ENCODE measurements at regions not wholly inside any gene's neighbourhood (a gene's known extent, or its start where the extent isn't known, plus 50 kb on each side); places are given as distances from the start of the nearest gene placed in this dataset.

DNA sequence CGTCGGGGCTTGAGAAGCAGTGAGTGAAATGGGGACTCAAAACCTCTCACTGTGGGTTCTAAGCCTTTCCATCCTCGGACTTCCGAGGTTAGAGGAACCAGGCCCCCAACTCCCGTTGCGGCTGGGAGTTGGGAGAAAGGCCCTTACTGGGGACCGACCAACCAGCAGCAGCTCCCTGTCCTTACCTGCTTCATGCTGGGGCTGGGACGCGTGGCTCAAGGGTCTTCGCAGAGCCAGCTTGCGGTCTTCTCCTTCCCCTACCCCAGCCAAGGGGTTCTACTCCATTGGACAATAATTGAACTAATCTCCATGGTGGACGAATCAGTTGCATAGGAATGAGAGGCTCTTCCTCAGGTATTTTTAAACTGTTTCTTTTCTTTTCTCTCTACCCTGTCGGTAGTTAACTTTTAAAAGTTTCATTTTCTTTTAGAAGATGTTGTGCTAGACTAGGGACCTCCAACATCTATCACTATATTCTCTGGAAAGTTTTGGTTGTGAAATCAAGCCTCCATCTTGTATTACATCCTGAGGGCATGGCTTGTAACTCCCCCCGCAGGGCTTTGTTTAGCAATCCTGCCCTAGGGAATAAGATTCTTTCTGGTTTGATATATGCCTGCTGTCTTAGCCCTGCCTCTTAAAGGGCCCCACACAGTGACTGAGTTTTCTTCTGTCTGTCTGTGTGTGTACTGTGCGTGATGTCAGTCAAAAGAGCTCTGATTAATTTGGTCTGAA is 1027.1 kb upstream of the PCDH9 start:
- DNase-seq = no peak

DNA sequence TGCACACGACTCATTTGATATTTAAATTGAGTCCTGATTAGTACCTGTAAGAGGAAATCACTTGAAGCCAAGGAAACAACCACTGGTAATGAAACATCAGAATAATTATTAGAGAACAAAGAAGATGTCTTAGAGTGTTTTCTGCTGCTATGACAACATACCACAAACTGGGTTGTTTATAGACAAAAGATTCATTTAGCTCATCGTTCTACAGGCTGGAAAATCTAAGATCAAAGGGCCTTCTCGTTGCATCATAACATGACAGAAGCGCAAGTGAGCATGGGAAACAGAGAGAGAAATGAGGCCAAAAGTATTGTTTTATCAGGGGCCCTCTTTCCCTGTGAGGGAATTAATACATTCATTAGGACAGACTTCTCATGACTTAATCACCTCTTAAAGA is 1024.0 kb upstream of the PCDH9 start:
- DNase-seq = no peak

DNA sequence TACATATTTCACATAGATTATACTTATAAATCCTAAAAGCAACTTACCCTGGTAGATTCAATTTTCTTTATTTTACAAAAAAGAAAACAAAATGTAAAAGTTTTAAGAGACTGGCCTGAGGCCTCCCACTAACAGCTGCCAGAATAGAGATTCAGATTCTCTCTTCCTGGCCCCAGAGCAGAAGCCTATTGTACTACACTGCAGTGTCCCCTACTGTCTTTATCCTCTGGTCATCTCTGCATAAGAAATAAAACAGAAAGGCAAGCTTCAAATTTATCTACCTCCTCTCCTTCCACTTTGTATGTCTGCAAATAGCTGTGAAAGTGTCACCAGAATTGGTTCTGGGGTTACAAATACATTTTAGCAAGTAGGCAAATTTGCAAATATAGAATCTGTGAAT is 1004.1 kb upstream of the PCDH9 start:
- DNase-seq = no peak

DNA sequence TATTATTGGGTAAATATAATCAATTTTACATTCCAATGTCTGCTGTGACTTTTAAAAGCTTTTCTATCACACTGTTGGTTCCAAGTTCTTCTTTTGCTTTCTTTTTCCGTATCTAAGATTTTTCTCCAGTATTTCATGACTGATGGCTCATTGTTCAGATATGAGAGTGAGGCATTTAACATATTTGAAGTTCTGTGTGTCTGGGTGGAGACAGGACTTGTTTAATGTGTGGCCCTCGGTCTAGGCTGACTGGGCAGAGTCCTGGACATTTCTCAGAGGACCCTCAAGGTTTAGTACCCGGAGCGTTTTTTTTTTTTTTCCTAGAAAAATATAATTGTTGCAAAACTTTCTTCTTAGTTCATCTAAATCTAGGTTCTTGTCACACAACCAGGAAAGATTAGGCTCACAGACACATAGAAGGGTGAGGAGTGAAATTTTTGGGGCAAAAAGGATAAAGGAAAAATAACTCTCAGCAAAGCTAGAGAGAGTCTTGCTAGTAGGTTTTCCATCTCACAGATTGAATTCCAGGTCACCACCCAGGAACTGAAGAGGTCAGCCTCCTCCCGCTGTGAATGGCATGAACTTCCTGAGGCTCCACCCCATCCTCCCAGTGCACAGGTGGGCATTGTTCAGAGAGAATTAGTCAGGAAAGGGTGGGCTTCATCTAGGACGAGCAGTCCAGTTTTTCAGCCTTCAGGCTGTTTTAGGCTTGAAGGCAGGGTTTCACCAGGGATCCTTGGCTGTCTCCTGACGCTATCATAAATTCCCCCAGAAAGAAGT is 1002.4 kb upstream of the PCDH9 start:
- no peak for DNase-seq

DNA sequence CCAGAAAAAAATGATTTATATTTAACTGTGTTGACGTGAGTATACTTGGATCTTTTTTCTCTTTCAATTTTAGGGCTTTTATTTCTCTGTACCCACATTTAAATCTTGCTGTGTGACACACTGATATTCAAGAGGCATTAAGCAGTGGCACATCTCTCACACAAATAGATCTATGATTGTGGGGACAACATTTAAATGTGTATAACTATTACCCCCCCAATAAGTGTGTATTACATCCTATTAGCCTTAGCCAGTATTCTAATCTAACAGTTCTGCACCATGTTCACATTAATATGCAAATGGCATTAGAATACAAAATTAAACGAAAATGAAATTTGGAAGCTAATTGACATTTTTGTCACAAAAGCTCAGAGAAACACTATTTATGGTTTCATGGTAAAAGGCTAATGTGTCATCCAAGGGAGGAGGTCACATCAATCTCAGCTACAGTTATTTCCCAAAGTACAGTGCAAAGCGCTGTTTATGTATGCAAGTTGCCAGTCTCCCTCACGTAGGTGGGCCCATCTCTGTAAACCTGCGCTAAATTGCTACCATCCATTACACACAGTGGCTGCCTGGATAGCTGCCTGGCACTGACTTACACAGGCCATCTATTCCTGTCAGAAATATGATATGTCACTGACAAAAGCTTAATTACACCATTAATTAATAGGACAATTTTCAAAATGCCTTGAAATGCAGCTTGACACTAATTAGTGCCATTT is 984.7 kb upstream of the PCDH9 start:
- DNase-seq = no peak

DNA sequence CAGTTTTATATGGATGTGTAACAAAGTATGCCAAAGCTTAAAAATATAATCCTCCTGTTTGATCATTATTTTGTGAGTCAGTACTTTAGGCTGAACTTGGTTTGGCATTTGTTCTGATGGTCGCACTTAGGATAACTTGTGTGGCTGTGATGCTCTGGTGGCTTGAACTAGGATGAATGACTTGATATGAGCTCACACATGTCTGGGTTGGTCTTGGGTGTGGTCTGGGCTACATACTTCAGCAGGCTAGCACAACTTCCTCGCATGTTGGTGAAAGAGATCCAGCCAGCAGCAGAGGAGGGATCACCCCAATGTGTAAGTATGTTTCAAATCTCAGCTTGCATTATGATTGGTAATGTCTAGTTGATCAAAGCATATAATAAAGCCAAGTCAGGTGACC is 969.1 kb upstream of the PCDH9 start:
- DNase-seq = no peak

DNA sequence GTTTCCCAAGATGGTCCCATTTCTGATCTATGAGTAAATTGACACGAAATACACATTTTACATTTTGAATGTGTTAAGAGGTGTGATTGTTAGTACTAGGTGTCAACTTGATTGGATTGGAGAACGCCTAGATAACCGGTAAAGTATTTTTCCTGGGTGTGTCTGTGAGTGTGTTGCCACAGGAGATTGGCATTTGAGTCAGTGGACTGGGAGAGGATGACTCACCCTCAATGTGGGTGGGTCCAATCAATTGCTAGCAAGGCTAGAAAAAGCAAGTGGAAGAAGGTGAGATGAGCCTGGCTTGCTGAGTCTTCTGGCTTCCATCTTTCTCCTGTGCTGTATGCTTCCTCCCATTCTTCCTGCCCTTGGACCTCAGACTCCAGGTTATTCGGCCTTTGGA is 960.7 kb upstream of the PCDH9 start:
- no peak for DNase-seq

DNA sequence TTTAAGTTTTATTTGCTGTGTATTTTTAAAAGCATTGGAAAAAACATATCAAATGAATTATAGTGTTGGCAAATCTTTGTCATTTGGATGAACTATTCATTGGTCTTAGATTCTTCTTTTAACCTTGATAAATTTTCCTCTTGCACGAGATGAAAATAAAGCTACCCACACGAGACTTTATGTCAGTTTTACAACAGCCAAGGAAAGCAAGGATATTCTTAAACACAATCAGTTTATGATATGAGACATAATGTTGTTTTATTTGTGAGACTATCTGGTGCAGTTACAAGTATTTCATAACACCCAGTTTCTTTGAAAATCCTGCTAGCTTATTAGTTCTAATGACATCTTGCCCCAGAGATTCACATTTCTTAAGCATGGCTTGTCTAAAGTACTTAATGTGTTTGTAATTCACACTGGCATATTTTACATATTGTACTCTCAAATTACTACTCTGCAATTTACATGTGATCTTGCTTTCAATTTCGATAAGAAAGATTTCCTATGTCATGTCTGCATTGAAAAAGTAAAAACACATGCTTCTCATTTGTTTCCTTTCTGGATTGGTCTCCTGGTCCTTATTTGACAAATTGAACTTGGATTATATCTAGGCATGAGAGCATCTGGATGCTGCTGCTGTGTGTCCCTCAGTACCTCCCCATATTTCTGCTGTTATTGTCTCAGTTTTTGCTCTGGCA is 955.5 kb upstream of the PCDH9 start:
- DNase-seq = no peak

DNA sequence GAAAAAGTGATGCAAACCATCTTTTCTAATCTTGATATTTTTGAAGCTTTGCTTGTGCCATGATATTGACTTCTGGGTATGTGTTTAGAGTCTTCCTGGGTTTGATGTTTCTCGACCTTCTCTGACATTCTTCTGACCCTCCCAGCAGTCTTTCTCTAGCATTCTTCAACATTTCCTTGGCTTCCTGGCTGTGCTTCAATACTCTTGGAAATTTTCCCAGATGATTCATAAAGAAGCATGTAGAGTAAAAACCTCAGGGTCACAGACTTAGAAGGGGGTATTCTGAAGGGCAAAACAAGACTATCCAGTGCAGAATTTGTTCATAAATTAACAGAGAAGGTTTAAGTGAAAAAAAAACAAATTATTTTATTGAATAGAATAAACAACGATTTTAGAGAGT is 946.3 kb upstream of the PCDH9 start:
- no peak for DNase-seq

DNA sequence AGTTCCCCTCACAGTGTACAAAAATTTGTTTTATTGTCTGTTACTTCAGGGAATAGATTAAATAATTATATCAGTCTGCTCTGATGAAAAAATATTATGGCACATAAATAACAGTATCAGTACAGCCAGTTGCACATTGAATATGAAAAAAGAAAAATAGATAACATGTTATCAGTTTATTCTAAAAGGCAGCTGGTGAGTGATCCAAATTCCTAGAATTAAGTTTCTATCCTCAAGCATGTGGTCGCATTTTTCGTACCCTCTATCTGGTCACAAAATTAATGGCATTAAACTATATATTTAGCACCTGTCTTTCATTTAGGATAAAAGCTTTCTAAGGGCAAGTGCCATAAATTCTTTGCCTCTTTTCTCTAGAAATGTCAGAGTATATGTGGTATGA is 944.8 kb upstream of the PCDH9 start:
- DNase-seq = no peak

DNA sequence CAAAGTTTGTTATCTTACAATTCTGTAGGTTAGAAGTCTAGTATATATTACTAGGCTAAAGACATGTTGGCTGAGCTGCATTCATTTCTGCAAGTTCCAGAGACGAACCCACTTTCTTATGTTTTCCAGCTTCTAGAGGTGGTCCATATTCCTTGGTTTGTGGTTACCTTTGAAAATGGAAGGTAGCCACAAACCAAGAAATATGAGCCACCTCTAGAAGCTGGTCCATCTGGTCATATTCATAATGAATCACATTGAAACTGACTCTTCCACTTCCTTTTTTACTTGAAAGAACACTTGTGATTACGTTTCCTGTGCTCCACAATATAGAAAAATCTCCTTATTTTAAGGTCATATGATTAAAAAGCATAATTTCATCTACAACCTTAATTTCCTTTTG is 943.0 kb upstream of the PCDH9 start:
- peak; percentile 31 to 37 for DNase-seq

DNA sequence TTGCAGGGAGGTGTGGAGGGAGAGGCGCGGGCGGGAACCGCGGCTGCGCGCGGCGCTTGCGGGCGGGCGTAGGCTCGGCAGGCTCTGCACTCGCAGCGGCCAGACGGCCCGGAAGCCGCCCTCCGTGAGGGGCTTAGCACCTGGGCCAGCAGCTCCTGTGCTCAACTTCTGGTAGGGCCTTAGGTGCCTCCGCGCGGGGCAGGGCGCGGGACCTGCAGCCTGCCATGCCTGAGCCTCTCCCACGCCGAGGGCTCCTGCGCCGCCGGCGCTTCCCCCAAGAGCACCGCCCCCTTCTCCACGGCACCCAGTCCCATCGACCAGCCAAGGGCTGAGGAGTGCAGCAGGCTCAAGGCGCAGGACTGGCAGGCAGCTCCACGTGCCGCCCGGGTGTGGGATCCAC is 940.8 kb upstream of the PCDH9 start:
- DNase-seq = no peak

DNA sequence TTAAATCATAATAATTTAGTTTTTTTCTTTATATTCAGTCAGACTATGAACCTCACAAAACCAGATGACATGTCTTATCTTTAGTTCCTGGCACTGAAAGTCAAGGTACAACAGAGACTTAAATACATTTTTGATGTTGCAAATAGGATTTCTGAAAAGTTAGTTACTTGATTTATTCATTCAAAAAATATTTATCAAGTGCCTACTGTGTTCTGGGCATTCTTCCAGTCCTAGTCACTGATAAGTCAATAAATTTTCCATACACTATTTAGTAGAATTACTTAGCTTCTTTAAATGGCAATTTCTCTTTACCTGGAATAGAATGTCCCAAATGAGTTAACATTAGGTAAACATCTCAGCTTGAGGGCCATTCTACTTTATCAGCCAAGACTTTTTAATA is 938.3 kb upstream of the PCDH9 start:
- DNase-seq = no peak

DNA sequence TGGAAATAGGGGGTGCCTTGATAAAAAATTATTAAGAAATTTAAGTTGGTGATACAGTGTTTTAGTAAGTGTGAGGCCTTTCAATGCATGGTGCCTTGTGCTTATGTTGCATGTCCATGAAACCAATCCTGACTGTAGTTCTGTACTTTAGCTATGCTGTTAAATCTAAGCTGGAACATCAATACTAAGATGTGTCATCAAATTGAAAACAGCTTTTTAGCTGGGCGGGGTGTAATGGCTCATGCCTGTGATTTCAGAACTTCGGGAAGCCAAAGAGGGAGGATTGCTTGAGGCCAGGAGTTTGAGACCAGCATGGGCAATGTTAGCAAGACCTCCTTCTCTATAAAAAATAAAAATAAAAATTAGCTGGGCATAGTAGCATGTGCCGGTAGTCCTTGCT is 930.3 kb upstream of the PCDH9 start:
- DNase-seq = no peak

DNA sequence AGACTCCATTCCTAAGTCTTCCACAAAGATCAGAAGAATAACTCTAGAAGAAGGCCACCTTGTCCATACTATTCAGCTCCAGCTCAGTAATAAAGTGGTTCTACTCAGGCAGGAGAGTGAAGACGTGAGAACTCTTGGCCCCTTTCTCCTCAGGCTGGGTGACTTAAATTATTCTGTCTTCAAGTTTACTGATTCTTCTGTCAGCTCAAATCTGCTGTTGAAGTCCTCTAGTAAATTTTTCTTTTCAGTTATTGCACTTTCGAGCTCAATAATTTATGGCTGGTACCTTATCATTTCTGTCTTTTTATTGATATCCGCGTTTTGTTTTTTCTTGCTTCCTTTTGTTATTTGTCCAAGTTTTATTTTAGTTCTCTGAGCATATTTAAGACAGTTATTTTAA is 922.3 kb upstream of the PCDH9 start:
- DNase-seq = no peak

DNA sequence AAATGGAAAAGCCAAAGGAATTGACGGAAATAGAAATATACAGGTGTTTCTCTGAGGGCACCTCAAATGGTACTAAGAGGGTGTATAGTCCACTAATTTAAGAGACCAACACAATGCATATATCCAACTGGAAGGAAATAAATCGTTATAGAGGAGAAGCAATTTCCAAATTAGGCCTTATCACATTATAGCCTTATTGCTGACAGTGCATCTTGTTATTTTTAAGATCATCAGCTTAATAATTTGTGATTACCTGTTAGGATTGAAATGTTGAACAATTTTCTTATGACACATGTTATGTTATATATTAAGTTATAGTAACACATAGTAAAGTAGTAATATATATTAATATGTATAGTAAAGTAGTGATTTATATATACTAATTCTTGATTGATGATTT is 915.7 kb upstream of the PCDH9 start:
- DNase-seq = no peak

DNA sequence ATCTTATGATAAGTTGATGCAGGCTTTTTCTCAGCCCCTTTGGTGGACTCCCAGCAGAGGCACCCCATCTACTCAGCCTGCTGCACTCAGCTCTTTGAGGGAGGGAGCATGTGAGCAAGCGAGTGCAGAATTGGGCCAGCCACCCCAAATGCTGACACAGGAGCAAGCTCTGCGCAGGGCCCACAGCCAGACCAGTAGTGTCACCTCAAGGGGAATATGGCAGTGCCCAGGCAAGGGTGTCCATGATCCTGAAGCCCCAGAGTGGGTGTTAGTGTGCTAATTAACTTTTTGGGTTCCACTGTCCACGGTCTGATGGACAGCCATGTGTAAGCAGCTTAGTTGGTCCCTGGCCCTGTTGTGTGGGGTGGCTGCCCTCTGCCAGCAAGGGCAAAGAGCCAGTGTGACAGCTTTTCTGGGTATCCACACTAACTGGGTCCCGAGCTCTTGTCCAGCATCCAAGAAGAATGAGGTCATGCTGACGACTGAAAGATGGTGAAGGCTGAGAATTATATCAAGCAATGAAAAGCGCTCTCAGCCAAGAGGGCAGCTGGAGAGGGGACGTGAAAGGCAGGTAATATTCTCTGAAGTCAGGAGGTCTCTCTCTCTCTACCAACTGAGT is 898.3 kb upstream of the PCDH9 start:
- DNase-seq = no peak

DNA sequence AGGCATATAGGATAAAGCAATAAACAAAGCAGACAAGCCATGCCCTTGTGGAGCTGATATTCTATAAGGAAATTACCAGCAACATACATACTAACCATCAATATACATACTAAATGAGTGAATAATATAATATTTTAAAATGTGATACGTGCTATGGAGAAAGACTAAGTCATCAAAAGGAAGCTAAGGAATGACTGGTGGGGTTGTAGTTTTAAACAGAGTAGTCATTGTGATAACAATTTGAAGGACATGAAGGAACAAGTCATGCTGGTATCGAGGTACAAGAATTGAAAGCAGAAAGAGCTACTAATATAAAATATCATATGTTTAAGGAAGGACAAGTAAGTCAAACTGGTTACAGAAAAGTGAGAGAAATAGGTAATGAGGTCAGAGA is 894.9 kb upstream of the PCDH9 start:
- no peak for DNase-seq

DNA sequence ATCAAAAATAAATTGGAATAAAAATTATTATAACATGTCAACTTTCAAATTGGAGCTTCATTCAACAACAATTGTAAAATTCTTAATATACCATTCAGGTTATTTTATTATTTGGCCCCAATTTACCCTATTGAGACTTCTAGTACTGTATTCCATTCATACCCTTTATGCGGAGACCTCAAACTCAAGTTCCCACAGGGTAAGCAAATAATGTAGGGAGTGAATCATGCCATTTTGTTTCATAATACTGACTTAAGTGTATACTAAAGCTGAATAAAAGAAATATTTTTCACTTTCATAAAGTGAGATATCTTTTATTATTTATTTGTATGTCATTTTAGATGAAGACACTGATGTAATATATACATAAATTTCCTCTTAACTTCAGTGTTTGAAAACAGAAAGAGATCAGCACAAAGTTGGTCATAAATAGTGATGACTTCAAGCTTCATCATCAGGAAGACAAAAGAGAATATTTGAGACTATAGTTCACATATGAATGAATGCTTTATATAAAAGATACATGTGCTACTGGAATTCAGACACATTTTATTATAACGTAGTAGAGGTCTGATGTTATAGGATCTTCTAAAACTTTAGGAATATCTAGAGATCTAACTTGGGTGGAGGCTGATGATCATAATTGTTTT is 894.4 kb upstream of the PCDH9 start:
- DNase-seq = no peak

DNA sequence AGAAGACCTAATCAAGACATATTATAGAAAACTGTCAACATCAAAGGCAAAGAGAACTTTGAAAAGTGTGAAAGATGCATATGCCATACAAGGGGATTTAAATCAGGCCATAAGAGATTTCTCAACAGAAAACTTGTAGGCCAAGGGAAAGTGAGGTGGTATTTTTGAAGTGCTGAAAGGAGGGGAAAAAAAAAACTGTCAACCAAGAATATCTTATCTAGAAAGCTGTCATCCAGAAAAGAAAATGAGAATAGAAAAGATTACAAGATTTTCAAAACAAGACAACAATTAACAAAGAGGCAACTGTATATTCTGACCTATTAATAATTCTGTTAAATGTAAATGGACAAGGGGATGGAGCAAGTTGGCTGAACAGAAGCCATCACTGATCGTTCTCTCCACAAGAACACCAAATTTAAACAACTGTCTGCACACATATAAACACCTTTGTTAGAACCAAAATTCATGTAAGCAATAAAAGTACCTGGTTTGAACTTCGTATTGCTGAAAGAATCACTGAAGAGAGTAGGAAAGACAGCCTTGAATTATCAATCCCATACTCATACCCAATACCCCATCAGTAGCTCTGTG is 880.1 kb upstream of the PCDH9 start:
- DNase-seq = no peak

DNA sequence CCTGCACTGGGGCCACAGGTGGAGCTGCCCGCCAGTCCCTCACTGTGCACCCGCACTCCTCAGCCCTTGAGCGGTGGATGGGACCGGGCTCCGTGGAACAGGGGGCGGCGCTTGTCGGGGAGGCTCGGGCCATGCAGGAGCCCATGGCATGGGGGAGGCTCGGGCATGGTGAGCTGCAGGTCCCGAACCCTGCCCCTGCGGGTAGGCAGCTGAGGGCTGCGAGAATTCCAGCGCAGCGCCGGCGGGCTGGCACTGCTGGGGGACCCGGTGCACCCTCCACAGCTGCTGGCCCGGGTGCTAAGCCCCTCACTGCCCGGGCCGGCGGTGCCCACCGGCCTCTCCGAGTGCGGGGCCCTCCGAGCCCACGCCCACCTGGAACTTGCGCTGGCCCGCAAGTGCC is 877.5 kb upstream of the PCDH9 start:
- DNase-seq = no peak

DNA sequence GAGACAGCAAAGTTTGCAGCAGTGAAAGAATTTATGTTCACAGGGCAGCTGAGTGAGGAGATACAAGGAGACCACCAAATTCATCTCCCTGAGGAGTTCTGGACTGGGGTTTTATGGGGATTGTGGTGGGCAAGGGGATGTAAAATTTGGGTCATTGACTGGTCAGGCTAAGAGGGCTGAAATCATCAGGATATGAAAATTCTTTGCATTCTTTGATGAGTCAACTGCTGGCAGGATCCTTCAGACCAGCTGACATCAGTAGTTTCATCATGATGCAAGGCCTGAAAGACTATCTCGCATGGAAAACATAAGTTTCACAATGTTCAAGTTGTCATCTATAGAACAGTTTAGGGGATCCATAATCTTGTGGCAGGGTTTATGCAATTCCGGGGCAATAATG is 869.5 kb upstream of the PCDH9 start:
- no peak for DNase-seq
